ENCODE measurements at regions not wholly inside any gene's neighbourhood (a gene's known extent, or its start where the extent isn't known, plus 50 kb on each side); places are given as distances from the start of the nearest gene placed in this dataset.

DNA sequence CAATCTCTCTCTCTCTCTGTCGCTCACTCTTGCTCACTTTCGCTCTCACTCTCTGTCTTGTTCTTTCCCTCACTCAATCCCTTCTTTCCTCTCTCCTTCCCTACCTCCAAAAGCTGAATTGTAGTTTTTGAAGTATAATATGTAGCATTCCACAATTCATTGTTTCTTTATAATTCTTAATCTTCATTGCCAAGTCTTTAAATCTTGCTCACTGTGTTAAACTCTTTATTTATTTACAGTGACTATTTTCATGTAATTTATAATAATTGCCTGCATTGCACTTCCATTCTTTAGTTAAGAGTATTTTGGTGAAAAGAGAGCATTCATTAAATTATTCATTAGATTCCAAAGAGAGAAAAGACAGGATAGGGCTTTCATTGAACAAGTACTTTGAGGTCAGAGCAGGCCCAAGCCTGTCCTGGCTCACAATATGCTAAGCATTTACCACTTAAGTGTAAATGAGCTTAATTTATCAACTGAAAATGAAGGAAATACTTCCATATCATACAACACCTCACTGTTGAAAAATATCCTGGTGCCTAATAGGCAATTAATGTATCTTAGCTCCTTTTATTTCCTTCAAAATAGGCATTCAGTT lies 257.4 kb upstream of the SLITRK1 start:
- Histone ChIP-seq H4K20me1 (ENCODE audit: insufficient read depth) (no peaks in the 10 kb centered on the region), H3K9me3 (ENCODE audit: insufficient read depth, low read depth) (no peaks in the 10 kb centered on the region; the same call in 1 of the 2 replicates), H3F3A (ENCODE audit: insufficient read depth, low read depth) (no peaks in the 10 kb centered on the region), H3K79me2 (ENCODE audit: low read depth) (no peaks in the 10 kb centered on the region), H3K4me2 (no peak overlapping the region), H3K27ac (no peak overlapping the region), H2AFZ (no peak overlapping the region), H3K27me3 (ENCODE audit: insufficient read depth, low read depth) (no peaks in the 10 kb centered on the region), H3K4me1 (replicated peaks; ENCODE audit: insufficient read depth) (no peaks in the 10 kb centered on the region), H3K4me3 (no peak overlapping the region), H3K36me3 (ENCODE audit: low read depth) (no peaks in the 10 kb centered on the region), H3K9me2 (ENCODE audit: insufficient read depth) (no peaks in the 10 kb centered on the region)
- TF ChIP-seq, protein P1, sequence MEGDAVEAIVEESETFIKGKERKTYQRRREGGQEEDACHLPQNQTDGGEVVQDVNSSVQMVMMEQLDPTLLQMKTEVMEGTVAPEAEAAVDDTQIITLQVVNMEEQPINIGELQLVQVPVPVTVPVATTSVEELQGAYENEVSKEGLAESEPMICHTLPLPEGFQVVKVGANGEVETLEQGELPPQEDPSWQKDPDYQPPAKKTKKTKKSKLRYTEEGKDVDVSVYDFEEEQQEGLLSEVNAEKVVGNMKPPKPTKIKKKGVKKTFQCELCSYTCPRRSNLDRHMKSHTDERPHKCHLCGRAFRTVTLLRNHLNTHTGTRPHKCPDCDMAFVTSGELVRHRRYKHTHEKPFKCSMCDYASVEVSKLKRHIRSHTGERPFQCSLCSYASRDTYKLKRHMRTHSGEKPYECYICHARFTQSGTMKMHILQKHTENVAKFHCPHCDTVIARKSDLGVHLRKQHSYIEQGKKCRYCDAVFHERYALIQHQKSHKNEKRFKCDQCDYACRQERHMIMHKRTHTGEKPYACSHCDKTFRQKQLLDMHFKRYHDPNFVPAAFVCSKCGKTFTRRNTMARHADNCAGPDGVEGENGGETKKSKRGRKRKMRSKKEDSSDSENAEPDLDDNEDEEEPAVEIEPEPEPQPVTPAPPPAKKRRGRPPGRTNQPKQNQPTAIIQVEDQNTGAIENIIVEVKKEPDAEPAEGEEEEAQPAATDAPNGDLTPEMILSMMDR (conservative IDR thresholded peaks at IDR 0.05): no peak
- TF ChIP-seq EZH2 (IDR thresholded peaks at IDR 0.05; ENCODE audit: low read depth): no peak
- no peak for DNase-seq
- ChIA-PET CTCF (no interaction called here), POLR2A (ENCODE audit: unreplicated experiment) (interaction anchor here (0.6 kb wide), 1 partner anchor 1112 kb away, joined by 5 read pairs; no protein-coding TSS in a partner anchor)
- no TSS peak for BruUV-seq (replicated peaks)
- intact Hi-C loops (cut with micrococcal nuclease; ENCODE audit: unreplicated experiment): no loop called here

DNA sequence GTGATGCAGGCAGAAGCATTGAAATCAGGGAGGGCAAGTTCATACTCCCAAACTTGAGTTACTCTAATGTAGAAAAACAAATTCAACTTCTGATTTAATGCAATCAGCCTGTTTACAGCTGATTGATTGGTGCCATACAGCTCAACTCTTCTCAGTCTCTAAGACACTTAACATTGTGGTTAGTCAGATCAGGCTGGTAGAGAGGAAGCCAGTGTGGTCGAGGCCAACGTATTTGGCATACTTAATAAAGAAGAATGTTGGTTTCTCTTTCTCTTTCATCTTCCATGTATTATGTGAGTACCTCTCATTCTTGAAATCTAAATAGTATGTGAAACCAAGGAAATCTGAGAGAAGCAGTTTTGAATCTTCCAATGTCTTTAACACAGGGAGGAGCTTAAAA lies 255.0 kb upstream of the SLITRK1 start:
- Histone ChIP-seq H3K4me1 (replicated peaks; ENCODE audit: insufficient read depth) (no peaks in the 10 kb centered on the region), H3K4me3 (no peak overlapping the region), H3F3A (ENCODE audit: insufficient read depth, low read depth) (no peaks in the 10 kb centered on the region), H3K9me2 (ENCODE audit: insufficient read depth) (no peaks in the 10 kb centered on the region), H3K79me2 (ENCODE audit: low read depth) (no peaks in the 10 kb centered on the region), H3K9me3 (ENCODE audit: insufficient read depth, low read depth) (no peaks in the 10 kb centered on the region), H3K27me3 (ENCODE audit: insufficient read depth, low read depth) (no peaks in the 10 kb centered on the region), H2AFZ (no peak overlapping the region), H4K20me1 (ENCODE audit: insufficient read depth) (no peaks in the 10 kb centered on the region), H3K4me2 (no peak overlapping the region), H3K27ac (no peak overlapping the region), H3K36me3 (ENCODE audit: low read depth) (no peaks in the 10 kb centered on the region)
- no TSS peak for BruUV-seq (replicated peaks)
- DNase-seq: no peak
- POLR2A ChIA-PET (ENCODE audit: unreplicated experiment): no interaction called here
- CTCF ChIA-PET: no interaction called here
- TF ChIP-seq EZH2 (IDR thresholded peaks at IDR 0.05; ENCODE audit: low read depth): no peak
- TF ChIP-seq, protein P1 (conservative IDR thresholded peaks at IDR 0.05): no peak
- intact Hi-C loops (cut with micrococcal nuclease; ENCODE audit: unreplicated experiment): no loop called here

DNA sequence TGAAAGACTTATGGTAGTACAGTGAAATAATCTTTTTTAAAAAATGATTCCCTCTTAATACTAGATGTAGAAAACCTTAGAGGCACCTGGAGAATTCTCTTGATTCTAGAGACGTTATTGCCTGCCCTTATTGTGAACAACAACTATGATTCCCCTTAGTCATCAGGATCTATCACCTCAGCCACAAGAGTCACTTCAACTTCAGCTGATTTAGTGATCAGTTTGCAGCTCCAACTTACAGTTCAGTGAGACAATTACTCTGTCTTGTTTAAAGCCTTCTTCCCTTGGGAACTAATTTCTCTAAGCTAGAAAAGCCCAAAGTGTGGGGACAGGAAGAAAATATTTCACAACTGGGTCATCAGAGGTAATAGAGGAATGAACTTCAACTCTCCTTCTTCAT lies 254.3 kb upstream of the SLITRK1 start:
- H2AFZ ChIP-seq: no peak overlapping the region
- no peaks in the 10 kb centered on the region for H3K36me3 ChIP-seq (ENCODE audit: low read depth)
- H3K4me2 ChIP-seq: no peak overlapping the region
- BruUV-seq (replicated peaks): no TSS peak
- TF ChIP-seq EZH2 (IDR thresholded peaks at IDR 0.05; ENCODE audit: low read depth): no peak
- TF ChIP-seq, protein P1 (conservative IDR thresholded peaks at IDR 0.05): no peak
- H3K4me1 ChIP-seq (replicated peaks; ENCODE audit: insufficient read depth): no peaks in the 10 kb centered on the region
- no peaks in the 10 kb centered on the region for H3F3A ChIP-seq (ENCODE audit: insufficient read depth, low read depth)
- no peaks in the 10 kb centered on the region for H3K9me2 ChIP-seq (ENCODE audit: insufficient read depth)
- ChIA-PET CTCF (no interaction called here), POLR2A (ENCODE audit: unreplicated experiment) (no interaction called here)
- no peak overlapping the region for H3K4me3 ChIP-seq
- H3K27me3 ChIP-seq (ENCODE audit: insufficient read depth, low read depth): no peaks in the 10 kb centered on the region
- H4K20me1 ChIP-seq (ENCODE audit: insufficient read depth): no peaks in the 10 kb centered on the region
- no peaks in the 10 kb centered on the region for H3K9me3 ChIP-seq (ENCODE audit: insufficient read depth, low read depth)
- intact Hi-C loops (cut with micrococcal nuclease; ENCODE audit: unreplicated experiment): no loop called here
- H3K79me2 ChIP-seq (ENCODE audit: low read depth): no peaks in the 10 kb centered on the region
- H3K27ac ChIP-seq: no peak overlapping the region
- DNase-seq: no peak

Measured in PC-9 (cell line).